IPS DF 6.9 (cell line): ENCODE measurements at regions not wholly inside any gene's neighbourhood (a gene's known extent, or its start where the extent isn't known, plus 50 kb on each side); places are given as distances from the start of the nearest gene placed in this dataset.

Experiments
- DNase-seq: peaks from one replicate; pipeline ENCODE4 v3.0.0-alpha.2; 2013; ENCODE audit warnings: low read depth, low spot score
- H3K27ac ChIP-seq: one replicate; pipeline ENCODE4 v1.5.1; 2013; ENCODE audit warnings: low read length, control low read depth
- H3K27me3 ChIP-seq: 2 replicates; pipeline ENCODE4 v1.6.1; 2013; ENCODE audit warnings: mild to moderate bottlenecking, low read length; ENCODE audit not compliant: control insufficient read depth, insufficient read depth
- H3K36me3 ChIP-seq: 2 replicates; pipeline ENCODE4 v1.6.1; 2013; ENCODE audit warnings: low read length; ENCODE audit not compliant: control insufficient read depth, insufficient read depth
- H3K4me1 ChIP-seq: 2 replicates; pipeline ENCODE4 v1.6.1; 2013; ENCODE audit warnings: low read length; ENCODE audit not compliant: control insufficient read depth, insufficient read depth
- H3K4me3 ChIP-seq: 2 replicates; pipeline ENCODE4 v1.5.1; 2013; ENCODE audit warnings: mild to moderate bottlenecking, low read length
- H3K9me3 ChIP-seq: 2 replicates; pipeline ENCODE4 v1.6.1; 2013; ENCODE audit warnings: low read length, inconsistent platforms; ENCODE audit not compliant: control insufficient read depth, insufficient read depth
- WGBS: extraction: QIAGEN DNeasy Blood & Tissue Kit; methylation state at CpG from one replicate; pipeline ENCODE4 v1.1.7; 2013; ENCODE audit warnings: mixed read lengths, missing lambda C conversion rate; ENCODE audit not compliant: insufficient read length, insufficient coverage; 5-methylcytosine and 5-hydroxymethylcytosine counted together

- H3K9me3 ChIP-seq, result no peaks in the 10 kb centered on the region
- no peaks in the 10 kb centered on the region for H3K36me3 ChIP-seq
- H3K27me3 ChIP-seq, result no peaks in the 10 kb centered on the region
- no peak for DNase-seq
- H3K27ac ChIP-seq, result no peak overlapping the region
- WGBS, result no CpG with 5 or more reads among the region's 2 CpGs
- no peak overlapping the region for H3K4me3 ChIP-seq
- 0 out of 2 replicates have a peak, but pooled peaks cover 2% of the 10 kb centered on the region for H3K4me1 ChIP-seq
These were observed 201.7 kb upstream of the RBBP8 start for GRCh38 chr18:22731398-22731797.

- H3K27ac ChIP-seq, result no peak overlapping the region
- DNase-seq, result no peak
- no CpG with 5 or more reads among the region's 4 CpGs for WGBS
These were observed 198.9 kb upstream of the RBBP8 start for GRCh38 chr18:22734105-22734661.

GRCh38 chr18:22734791-22735627 lies 198.1 kb upstream of the RBBP8 start:
- Histone ChIP-seq H3K36me3 (no peaks in the 10 kb centered on the region), H3K4me3 (no peak overlapping the region), H3K27me3 (no peaks in the 10 kb centered on the region), H3K4me1 (0 out of 2 replicates have a peak, but pooled peaks cover 2% of the 10 kb centered on the region), H3K9me3 (no peaks in the 10 kb centered on the region), H3K27ac (no peak overlapping the region)
- no peak for DNase-seq
- WGBS, result no CpG with 5 or more reads among the region's 7 CpGs

More at GRCh38 chr18:22734105-22734661, 198.9 kb upstream of the RBBP8 start:
- H3K36me3 ChIP-seq, result no peaks in the 10 kb centered on the region
- no peak overlapping the region for H3K4me3 ChIP-seq
- H3K4me1 ChIP-seq, result 0 out of 2 replicates have a peak, but pooled peaks cover 2% of the 10 kb centered on the region
- no peaks in the 10 kb centered on the region for H3K27me3 ChIP-seq
- H3K9me3 ChIP-seq, result no peaks in the 10 kb centered on the region

- no peak for DNase-seq
- Histone ChIP-seq H3K36me3 (no peaks in the 10 kb centered on the region), H3K4me3 (no peak overlapping the region), H3K27me3 (no peaks in the 10 kb centered on the region), H3K4me1 (0 out of 2 replicates have a peak, but pooled peaks cover 2% of the 10 kb centered on the region), H3K27ac (no peak overlapping the region), H3K9me3 (no peaks in the 10 kb centered on the region)
- no CpG with 5 or more reads among the region's 3 CpGs for WGBS
These were observed 196.1 kb upstream of the RBBP8 start for GRCh38 chr18:22737054-22737453.

GRCh38 chr18:22739061-22739642 lies 194.0 kb upstream of the RBBP8 start:
- Histone ChIP-seq H3K4me3 (no peak overlapping the region), H3K4me1 (0 out of 2 replicates have a peak, but pooled peaks cover 4% of the 10 kb centered on the region), H3K36me3 (no peaks in the 10 kb centered on the region), H3K27ac (no peak overlapping the region), H3K27me3 (no peaks in the 10 kb centered on the region), H3K9me3 (no peaks in the 10 kb centered on the region)
- no CpG with 5 or more reads among the region's 2 CpGs for WGBS
- DNase-seq, result no peak

- H3K27me3 ChIP-seq, result no peaks in the 10 kb centered on the region
- H3K27ac ChIP-seq, result no peak overlapping the region
- no peak for DNase-seq
- 0 out of 2 replicates have a peak, but pooled peaks cover 4% of the 10 kb centered on the region for H3K4me1 ChIP-seq
- no peak overlapping the region for H3K4me3 ChIP-seq
- no CpG with 5 or more reads among the region's 4 CpGs for WGBS
- H3K9me3 ChIP-seq, result no peaks in the 10 kb centered on the region
- no peaks in the 10 kb centered on the region for H3K36me3 ChIP-seq
These were observed 193.3 kb upstream of the RBBP8 start for GRCh38 chr18:22739789-22740188.

GRCh38 chr18:22741318-22741717 lies 191.8 kb upstream of the RBBP8 start:
- no CpG with 5 or more reads among the region's 3 CpGs for WGBS
- Histone ChIP-seq H3K4me1 (0 out of 2 replicates have a peak, but pooled peaks cover 2% of the 10 kb centered on the region), H3K27me3 (no peaks in the 10 kb centered on the region), H3K27ac (no peak overlapping the region), H3K36me3 (no peaks in the 10 kb centered on the region), H3K9me3 (no peaks in the 10 kb centered on the region), H3K4me3 (no peak overlapping the region)
- DNase-seq, result no peak

- Histone ChIP-seq H3K27me3 (no peaks in the 10 kb centered on the region), H3K9me3 (no peaks in the 10 kb centered on the region), H3K36me3 (no peaks in the 10 kb centered on the region), H3K27ac (no peak overlapping the region), H3K4me1 (0 out of 2 replicates have a peak, but pooled peaks cover 2% of the 10 kb centered on the region), H3K4me3 (no peak overlapping the region)
- no CpG with 5 or more reads among the region's 3 CpGs for WGBS
- no peak for DNase-seq
These were observed 190.7 kb upstream of the RBBP8 start for GRCh38 chr18:22742409-22742808.

- H3K9me3 ChIP-seq, result no peaks in the 10 kb centered on the region
- no peaks in the 10 kb centered on the region for H3K27me3 ChIP-seq
- DNase-seq, result no peak
- H3K4me3 ChIP-seq, result no peak overlapping the region
- no peak overlapping the region for H3K27ac ChIP-seq
- 0 out of 2 replicates have a peak, but pooled peaks cover 2% of the 10 kb centered on the region for H3K4me1 ChIP-seq
- no peaks in the 10 kb centered on the region for H3K36me3 ChIP-seq
- WGBS, result no CpG with 5 or more reads among the region's 1 CpG
These were observed 187.2 kb upstream of the RBBP8 start for GRCh38 chr18:22745966-22746365.

GRCh38 chr18:22752014-22752413 lies 181.1 kb upstream of the RBBP8 start:
- Histone ChIP-seq H3K9me3 (no peaks in the 10 kb centered on the region), H3K27me3 (no peaks in the 10 kb centered on the region), H3K27ac (no peak overlapping the region), H3K36me3 (no peaks in the 10 kb centered on the region), H3K4me3 (no peak overlapping the region), H3K4me1 (no peaks in the 10 kb centered on the region)
- no CpG with 5 or more reads among the region's 2 CpGs for WGBS
- no peak for DNase-seq
